ENCODE measurements at regions not wholly inside any gene's neighbourhood (a gene's known extent, or its start where the extent isn't known, plus 50 kb on each side); places are given as distances from the start of the nearest gene placed in this dataset.
A peak's percentile ranks its signal among the peaks of the same experiment; 100 is the strongest.
"Not testable (repeated sequence)": the region's sequence is repeated elsewhere in the genome, so short reads cannot be mapped to it uniquely, and the experiment has no call there.

- Mint-ChIP-seq H3K4me3 (no peak overlapping the region), H3K9me3 (peaks cover 8% of the 10 kb centered on the region), H3K36me3 (no peaks in the 10 kb centered on the region; the same call in 1 of the 2 replicates), H3K27me3 (ENCODE audit: low read depth) (no peaks in the 10 kb centered on the region), H3K27ac (no peak overlapping the region), H3K4me1 (peaks cover 9% of the 10 kb centered on the region)
- CTCF ChIA-PET, result no interaction called here
- ATAC-seq (no peak), DNase-seq (ENCODE audit: low spot score) (no peak)
- POLR2A ChIA-PET, result no interaction called here
- TF ChIP-seq FOXJ3 (CRISPR knock-in tag; IDR thresholded peaks at IDR 0.05; ENCODE audit: borderline replicate concordance), result no peak
- no peak for TF ChIP-seq SP1 (CRISPR knock-in tag; conservative IDR thresholded peaks at IDR 0.05)
- TF ChIP-seq AFF4 (CRISPR knock-in tag; IDR thresholded peaks at IDR 0.05; ENCODE audit: borderline replicate concordance), result no peak
- no peak for TF ChIP-seq ESRRA (CRISPR knock-in tag; IDR thresholded peaks at IDR 0.05; ENCODE audit: borderline replicate concordance)
- no peak for TF ChIP-seq ATF2 (CRISPR knock-in tag; IDR thresholded peaks at IDR 0.05; ENCODE audit: borderline replicate concordance, low read depth)
- TF ChIP-seq TEAD1 (CRISPR knock-in tag; IDR thresholded peaks at IDR 0.05), result no peak
These were observed 80.5 kb upstream of the ETV1 start for GRCh38 chr7:14069961-14070360.

GRCh38 chr7:14066783-14067182 lies 77.3 kb upstream of the ETV1 start:
- H3K9me3 Mint-ChIP-seq; ATAC-seq; H3K4me3 Mint-ChIP-seq; CTCF ChIA-PET; H3K36me3 Mint-ChIP-seq; H3K27me3 Mint-ChIP-seq (ENCODE audit: low read depth); DNase-seq (ENCODE audit: low spot score); POLR2A ChIA-PET; H3K27ac Mint-ChIP-seq: not testable (repeated sequence)
- peaks cover 13% of the 10 kb centered on the region for H3K4me1 Mint-ChIP-seq

- Mint-ChIP-seq H3K4me3 (no peak overlapping the region), H3K9me3 (peaks cover 8% of the 10 kb centered on the region), H3K27ac (peak overlapping the region; percentile 86; the same call in 1 of the 2 replicates), H3K36me3 (no peaks in the 10 kb centered on the region; the same call in 1 of the 2 replicates), H3K27me3 (ENCODE audit: low read depth) (no peaks in the 10 kb centered on the region), H3K4me1 (peaks cover 13% of the 10 kb centered on the region)
- ChIA-PET CTCF (no interaction called here), POLR2A (no interaction called here)
- ATAC-seq (no peak), DNase-seq (ENCODE audit: low spot score) (no peak)
- TF ChIP-seq CREM (CRISPR knock-in tag; IDR thresholded peaks at IDR 0.05), result no peak
- TF ChIP-seq ZNF532 (CRISPR knock-in tag; IDR thresholded peaks at IDR 0.05; ENCODE audit: borderline replicate concordance), result no peak
- TF ChIP-seq GRHL2 (CRISPR knock-in tag; IDR thresholded peaks at IDR 0.05; ENCODE audit: insufficient replicate concordance, severe bottlenecking), result no peak
- no peak for TF ChIP-seq E2F5 (CRISPR knock-in tag; IDR thresholded peaks at IDR 0.05)
- TF ChIP-seq ZNF425 (CRISPR knock-in tag; conservative IDR thresholded peaks at IDR 0.05), result no peak
- no peak for TF ChIP-seq NR1H2 (CRISPR knock-in tag; IDR thresholded peaks at IDR 0.05)
- no peak for TF ChIP-seq ATF1 (CRISPR knock-in tag; IDR thresholded peaks at IDR 0.05)
- no peak for TF ChIP-seq ZSCAN18 (CRISPR knock-in tag; IDR thresholded peaks at IDR 0.05)
- no peak for TF ChIP-seq TEAD4 (CRISPR knock-in tag; IDR thresholded peaks at IDR 0.05)
- TF ChIP-seq ATF2 (CRISPR knock-in tag; IDR thresholded peaks at IDR 0.05; ENCODE audit: borderline replicate concordance, low read depth), result no peak
- no peak for TF ChIP-seq CREB1 (CRISPR knock-in tag; IDR thresholded peaks at IDR 0.05)
These were observed 75.8 kb upstream of the ETV1 start for GRCh38 chr7:14065286-14065685.
